ENCODE measurements at regions not wholly inside any gene's neighbourhood (a gene's known extent, or its start where the extent isn't known, plus 50 kb on each side); places are given as distances from the start of the nearest gene placed in this dataset.

DNA sequence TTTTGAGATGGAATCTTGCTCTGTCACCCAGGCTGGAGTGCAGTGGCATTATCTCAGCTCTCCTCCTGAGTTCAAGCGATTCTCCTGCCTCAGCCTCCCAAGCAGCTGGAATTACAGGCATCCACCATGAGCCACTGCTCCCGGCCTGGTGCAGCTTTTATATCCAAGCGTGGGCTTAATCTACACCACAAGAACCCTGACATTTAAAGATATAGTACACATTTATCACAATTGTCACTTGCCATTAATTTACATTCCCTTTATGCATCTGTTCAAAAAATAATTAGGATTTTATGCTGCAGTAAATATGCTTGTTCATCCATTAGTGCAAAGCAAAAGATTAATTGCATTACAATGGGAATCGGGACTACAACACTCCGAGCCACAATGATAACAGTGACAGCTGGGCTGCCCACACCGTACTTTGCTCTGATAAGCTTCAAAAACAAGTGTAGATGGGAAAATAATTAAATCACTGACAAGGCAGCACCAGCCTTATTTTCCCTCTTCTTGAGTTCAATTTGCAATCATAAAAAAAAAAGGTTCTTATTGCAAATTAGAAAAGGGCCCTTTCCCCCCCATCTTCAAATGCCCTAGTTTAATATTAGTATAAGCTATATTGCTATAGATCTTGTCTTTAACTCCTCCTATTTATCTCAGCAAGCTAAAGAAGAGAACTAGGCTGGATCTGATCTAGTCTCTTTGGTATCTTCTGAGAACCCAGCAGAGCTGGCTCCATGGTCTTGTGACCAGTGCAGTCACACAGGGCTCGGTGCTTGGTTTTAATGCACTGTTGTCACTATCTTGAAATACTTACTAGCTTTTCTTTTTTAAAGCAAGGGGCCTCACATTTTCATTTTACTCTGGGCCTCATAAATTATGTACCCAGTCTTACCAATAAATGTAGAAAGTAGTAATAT lies 206.2 kb upstream of the LRRC4C start:
- H3K4me1 ChIP-seq (ENCODE audit: insufficient read depth, low read length) = no peaks in the 10 kb centered on the region
- no peak overlapping the region for H3K4me3 ChIP-seq (ENCODE audit: low read depth in 1 of 2, low read length in 2 of 2)
- H2AFZ ChIP-seq (ENCODE audit: low read depth, low read length) = no peak overlapping the region
- DNase-seq (no peak), ATAC-seq (ENCODE audit: insufficient read depth, low read depth) (no peak)
- H3K4me2 ChIP-seq (ENCODE audit: insufficient read depth, low read length) = no peak overlapping the region
- TF ChIP-seq, protein P1, sequence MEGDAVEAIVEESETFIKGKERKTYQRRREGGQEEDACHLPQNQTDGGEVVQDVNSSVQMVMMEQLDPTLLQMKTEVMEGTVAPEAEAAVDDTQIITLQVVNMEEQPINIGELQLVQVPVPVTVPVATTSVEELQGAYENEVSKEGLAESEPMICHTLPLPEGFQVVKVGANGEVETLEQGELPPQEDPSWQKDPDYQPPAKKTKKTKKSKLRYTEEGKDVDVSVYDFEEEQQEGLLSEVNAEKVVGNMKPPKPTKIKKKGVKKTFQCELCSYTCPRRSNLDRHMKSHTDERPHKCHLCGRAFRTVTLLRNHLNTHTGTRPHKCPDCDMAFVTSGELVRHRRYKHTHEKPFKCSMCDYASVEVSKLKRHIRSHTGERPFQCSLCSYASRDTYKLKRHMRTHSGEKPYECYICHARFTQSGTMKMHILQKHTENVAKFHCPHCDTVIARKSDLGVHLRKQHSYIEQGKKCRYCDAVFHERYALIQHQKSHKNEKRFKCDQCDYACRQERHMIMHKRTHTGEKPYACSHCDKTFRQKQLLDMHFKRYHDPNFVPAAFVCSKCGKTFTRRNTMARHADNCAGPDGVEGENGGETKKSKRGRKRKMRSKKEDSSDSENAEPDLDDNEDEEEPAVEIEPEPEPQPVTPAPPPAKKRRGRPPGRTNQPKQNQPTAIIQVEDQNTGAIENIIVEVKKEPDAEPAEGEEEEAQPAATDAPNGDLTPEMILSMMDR (IDR thresholded peaks at IDR 0.05; ENCODE audit: borderline replicate concordance, extremely low read depth, low read length, poor library complexity, severe bottlenecking) = no peak
- no peak for TF ChIP-seq EZH2 (IDR thresholded peaks at IDR 0.05; ENCODE audit: borderline replicate concordance, low read depth, low read length, severe bottlenecking)
- no peak overlapping the region for H3K9ac ChIP-seq (ENCODE audit: low read depth, low read length)
- H4K20me1 ChIP-seq (ENCODE audit: insufficient read depth, low read length) = no peaks in the 10 kb centered on the region
- H3K27ac ChIP-seq (ENCODE audit: low read length) = no peak overlapping the region
- H3K27me3 ChIP-seq (ENCODE audit: insufficient read depth, low read length, poor library complexity) = no peaks in the 10 kb centered on the region
- no peaks in the 10 kb centered on the region for H3K36me3 ChIP-seq (ENCODE audit: insufficient read depth, low read length)
- H3K79me2 ChIP-seq (ENCODE audit: insufficient read depth, low read length) = no peaks in the 10 kb centered on the region
- no peaks in the 10 kb centered on the region for H3K9me3 ChIP-seq (ENCODE audit: insufficient read depth, low read length, severe bottlenecking)

DNA sequence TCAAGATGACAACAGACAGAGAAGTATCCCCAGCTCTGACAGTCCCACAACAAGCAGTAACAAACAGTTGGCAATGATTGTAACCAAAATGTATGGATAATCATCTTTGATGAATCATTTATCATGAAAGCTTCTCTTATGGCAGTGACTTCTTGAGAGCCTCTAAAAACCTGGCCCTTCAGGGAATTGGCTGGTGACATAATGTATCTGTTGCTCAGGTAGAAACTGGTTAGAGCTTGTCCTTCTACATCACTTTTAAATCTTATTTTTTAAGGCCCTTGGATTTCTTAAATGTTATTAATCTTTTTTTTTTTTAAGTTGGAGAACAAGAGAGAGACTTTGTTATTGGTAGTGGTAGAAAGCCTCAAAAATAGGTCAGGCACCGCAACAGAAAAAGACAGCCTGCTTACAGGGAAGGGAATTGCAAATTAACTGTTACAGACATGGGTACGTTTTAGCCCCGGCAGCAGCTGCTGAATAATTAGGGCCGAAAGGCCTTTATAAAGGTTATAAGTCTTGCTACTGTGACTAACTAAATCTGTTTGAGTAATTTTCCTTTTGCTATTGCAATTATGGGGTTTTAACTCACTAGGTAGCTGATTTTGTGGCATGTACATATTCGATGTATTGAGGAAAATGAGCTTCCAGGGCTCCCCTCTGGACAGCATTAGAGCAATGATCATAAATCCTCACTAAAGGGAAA lies 207.7 kb upstream of the LRRC4C start:
- no peak overlapping the region for H2AFZ ChIP-seq (ENCODE audit: low read depth, low read length)
- no peak overlapping the region for H3K27ac ChIP-seq (ENCODE audit: low read length)
- H3K27me3 ChIP-seq (ENCODE audit: insufficient read depth, low read length, poor library complexity) = no peaks in the 10 kb centered on the region
- H3K9me3 ChIP-seq (ENCODE audit: insufficient read depth, low read length, severe bottlenecking) = no peaks in the 10 kb centered on the region
- TF ChIP-seq, protein P1 (IDR thresholded peaks at IDR 0.05; ENCODE audit: borderline replicate concordance, extremely low read depth, low read length, poor library complexity, severe bottlenecking) = no peak
- TF ChIP-seq EZH2 (IDR thresholded peaks at IDR 0.05; ENCODE audit: borderline replicate concordance, low read depth, low read length, severe bottlenecking) = no peak
- H3K4me3 ChIP-seq (ENCODE audit: low read depth in 1 of 2, low read length in 2 of 2) = no peak overlapping the region
- no peaks in the 10 kb centered on the region for H3K4me1 ChIP-seq (ENCODE audit: insufficient read depth, low read length)
- DNase-seq (no peak), ATAC-seq (ENCODE audit: insufficient read depth, low read depth) (no peak)
- no peaks in the 10 kb centered on the region for H4K20me1 ChIP-seq (ENCODE audit: insufficient read depth, low read length)
- no peaks in the 10 kb centered on the region for H3K79me2 ChIP-seq (ENCODE audit: insufficient read depth, low read length)
- H3K36me3 ChIP-seq (ENCODE audit: insufficient read depth, low read length) = no peaks in the 10 kb centered on the region
- H3K4me2 ChIP-seq (ENCODE audit: insufficient read depth, low read length) = no peak overlapping the region
- H3K9ac ChIP-seq (ENCODE audit: low read depth, low read length) = no peak overlapping the region

DNA sequence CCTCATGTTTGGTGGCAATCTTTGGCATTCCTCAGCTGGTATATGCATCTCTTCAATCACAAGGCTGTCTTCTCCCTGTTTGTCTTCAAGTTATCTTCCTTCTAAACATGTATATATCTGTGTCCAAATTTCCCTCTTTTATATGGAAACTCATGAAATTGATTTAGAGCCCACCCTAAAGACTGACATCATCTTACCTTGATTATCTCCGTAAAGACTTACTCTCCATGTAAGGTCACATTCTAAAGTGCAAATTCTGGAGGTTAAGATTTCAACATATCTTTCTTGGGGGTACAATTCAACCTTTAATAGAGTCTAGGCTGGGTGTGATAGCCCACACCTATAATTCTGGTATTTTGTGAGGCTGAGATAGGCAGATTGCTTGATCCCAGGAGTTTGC lies 215.8 kb upstream of the LRRC4C start:
- H3K9me3 ChIP-seq (ENCODE audit: insufficient read depth, low read length, severe bottlenecking) = no peaks in the 10 kb centered on the region
- no peak overlapping the region for H3K4me2 ChIP-seq (ENCODE audit: insufficient read depth, low read length)
- no peaks in the 10 kb centered on the region for H3K36me3 ChIP-seq (ENCODE audit: insufficient read depth, low read length)
- no peaks in the 10 kb centered on the region for H3K79me2 ChIP-seq (ENCODE audit: insufficient read depth, low read length)
- H4K20me1 ChIP-seq (ENCODE audit: insufficient read depth, low read length) = no peaks in the 10 kb centered on the region
- no peak overlapping the region for H2AFZ ChIP-seq (ENCODE audit: low read depth, low read length)
- TF ChIP-seq, protein P1 (IDR thresholded peaks at IDR 0.05; ENCODE audit: borderline replicate concordance, extremely low read depth, low read length, poor library complexity, severe bottlenecking) = no peak
- TF ChIP-seq EZH2 (IDR thresholded peaks at IDR 0.05; ENCODE audit: borderline replicate concordance, low read depth, low read length, severe bottlenecking) = no peak
- ATAC-seq (ENCODE audit: insufficient read depth, low read depth) (no peak), DNase-seq (no peak)
- H3K27ac ChIP-seq (ENCODE audit: low read length) = no peak overlapping the region
- H3K4me1 ChIP-seq (ENCODE audit: insufficient read depth, low read length) = no peaks in the 10 kb centered on the region
- H3K27me3 ChIP-seq (ENCODE audit: insufficient read depth, low read length, poor library complexity) = no peaks in the 10 kb centered on the region
- no peak overlapping the region for H3K4me3 ChIP-seq (ENCODE audit: low read depth in 1 of 2, low read length in 2 of 2)
- H3K9ac ChIP-seq (ENCODE audit: low read depth, low read length) = no peak overlapping the region

Data from DND-41 (cell line).